IMR-90 (cell line): ENCODE measurements at regions not wholly inside any gene's neighbourhood (a gene's known extent, or its start where the extent isn't known, plus 50 kb on each side); places are given as distances from the start of the nearest gene placed in this dataset.

ENCODE experiments used
- ATAC-seq: fragments of 200-7000 bp; cut with Tn5 transposase; 2 replicates; pipeline ENCODE4 v1.9.1; 2020; ENCODE audit warnings: low read depth, mild to moderate bottlenecking, moderate library complexity
- BruUV-seq: library from RNA; stranded (reverse); fragments of 400-500 nt; replicated peaks from 2 replicates; lab custom pipeline; 2021; lab: Mats Ljungman, UMichigan
- CTCF ChIA-PET: fragments of 300-600 bp; formaldehyde crosslinking; extraction: SDS; loops from one replicate; lab custom pipeline; 2021; ENCODE audit warnings: antibody characterized with exemption; lab: Yijun Ruan, JAX
- POLR2A ChIA-PET: fragments of 300-600 bp; sonication (Branson Sonifier 250); formaldehyde crosslinking; loops from one replicate; lab custom pipeline; 2022; ENCODE audit warnings: antibody characterized with exemption; ENCODE audit not compliant: unreplicated experiment; lab: Charles Lee
- DNase-seq: peaks from one replicate; pipeline ENCODE4 v3.0.0; 2013
- H2AFZ ChIP-seq: replicated peaks from 2 replicates; pipeline ENCODE3; 2013; ENCODE audit warnings: low read length, mild to moderate bottlenecking; ENCODE audit not compliant: poor library complexity
- H2AK5ac ChIP-seq: 2 replicates; pipeline ENCODE4 v1.6.1; 2013; ENCODE audit warnings: low read depth, low read length, inconsistent platforms
- H2AK9ac ChIP-seq: replicated peaks from 2 replicates; pipeline ENCODE3; 2013; ENCODE audit warnings: mild to moderate bottlenecking, low read depth, low read length, moderate library complexity; ENCODE audit not compliant: poor library complexity
- H2BK120ac ChIP-seq: 2 replicates; pipeline ENCODE4 v1.6.1; 2013; ENCODE audit warnings: low read depth, low read length, inconsistent platforms
- H2BK15ac ChIP-seq: 3 replicates; pipeline ENCODE4 v1.6.1; 2013; ENCODE audit warnings: low read depth, low read length, inconsistent platforms
- H2BK20ac ChIP-seq: 2 replicates; pipeline ENCODE4 v1.6.1; 2013; ENCODE audit warnings: low read depth, mild to moderate bottlenecking, inconsistent platforms, low read length, moderate library complexity
- H2BK5ac ChIP-seq: 2 replicates; pipeline ENCODE4 v1.6.1; 2013; ENCODE audit warnings: mild to moderate bottlenecking, low read depth, low read length, inconsistent platforms; ENCODE audit not compliant: poor library complexity, severe bottlenecking
- H3K14ac ChIP-seq: replicated peaks from 2 replicates; pipeline ENCODE4 v1.6.1; 2013; ENCODE audit warnings: low read depth, low read length, inconsistent platforms
- H3K18ac ChIP-seq: 2 replicates; pipeline ENCODE4 v1.6.1; 2013; ENCODE audit warnings: low read depth, low read length, control low read depth
- H3K23ac ChIP-seq: 2 replicates; pipeline ENCODE4 v1.6.1; 2013; ENCODE audit warnings: low read depth, low read length, inconsistent platforms
- H3K27ac ChIP-seq: 2 replicates; pipeline ENCODE4 v1.5.1; 2013; ENCODE audit warnings: mild to moderate bottlenecking, control low read depth, low read length; ENCODE audit not compliant: insufficient read depth
- H3K27me3 ChIP-seq: 2 replicates; pipeline ENCODE4 v1.6.1; 2013; ENCODE audit warnings: low read length; ENCODE audit not compliant: control insufficient read depth, insufficient read depth
- H3K36me3 ChIP-seq: 2 replicates; pipeline ENCODE4 v1.6.1; 2013; ENCODE audit warnings: low read length, mixed read lengths; ENCODE audit not compliant: control insufficient read depth, insufficient read depth
- H3K4ac ChIP-seq: 2 replicates; pipeline ENCODE4 v1.6.1; 2013; ENCODE audit warnings: low read depth, low read length, inconsistent platforms
- H3K4me1 ChIP-seq: 2 replicates; pipeline ENCODE4 v1.6.1; 2013; ENCODE audit warnings: low read length, mixed read lengths; ENCODE audit not compliant: control insufficient read depth, insufficient read depth
- H3K4me2 ChIP-seq: 2 replicates; pipeline ENCODE4 v1.6.1; 2013; ENCODE audit warnings: low read depth, mild to moderate bottlenecking, control low read depth, low read length, moderate library complexity
- H3K4me3 ChIP-seq: 2 replicates; pipeline ENCODE4 v1.5.1; 2013; ENCODE audit warnings: low read depth, mild to moderate bottlenecking, control low read depth, low read length, moderate library complexity; ENCODE audit not compliant: insufficient read depth
- H3K56ac ChIP-seq: 2 replicates; pipeline ENCODE4 v1.6.1; 2013; ENCODE audit warnings: low read length, inconsistent platforms; ENCODE audit not compliant: insufficient read depth; ENCODE audit errors: extremely low read depth
- H3K79me1 ChIP-seq, 2 experiments: 2 replicates each; pipeline ENCODE4 v1.6.1; 2013; ENCODE audit warnings: low read length in 2 of 2, inconsistent platforms in 1 of 2, low read depth in 1 of 2
- H3K9ac ChIP-seq: 2 replicates; pipeline ENCODE4 v1.6.1; 2013; ENCODE audit warnings: low read depth, low read length, control low read depth
- H3K9me1 ChIP-seq: 2 replicates; pipeline ENCODE4 v1.6.1; 2013; ENCODE audit warnings: low read length, inconsistent platforms; ENCODE audit not compliant: insufficient read depth
- H3K9me3 ChIP-seq: 2 replicates; pipeline ENCODE4 v1.6.1; 2013; ENCODE audit warnings: low read length; ENCODE audit not compliant: control insufficient read depth, insufficient read depth
- H4K20me1 ChIP-seq: 2 replicates; pipeline ENCODE4 v1.6.1; 2013; ENCODE audit warnings: low read length, inconsistent platforms; ENCODE audit not compliant: insufficient read depth
- H4K5ac ChIP-seq: 2 replicates; pipeline ENCODE4 v1.6.1; 2013; ENCODE audit warnings: mild to moderate bottlenecking, low read depth, low read length, control low read depth
- H4K8ac ChIP-seq, 2 experiments: 2 replicates each; pipeline ENCODE4 v1.6.1; 2013; ENCODE audit warnings: low read depth in 2 of 2, low read length in 2 of 2, control low read depth in 1 of 2, inconsistent platforms in 1 of 2
- H4K91ac ChIP-seq: 2 replicates; pipeline ENCODE4 v1.6.1; 2013; ENCODE audit warnings: low read depth, low read length, inconsistent platforms; ENCODE audit not compliant: insufficient read depth
- CHD1 ChIP-seq: IDR thresholded peaks from 2 replicates; pipeline ENCODE4 v1.6.1; 2012; ENCODE audit warnings: low read depth, low read length, improper control_type of control experiment
- MXI1 ChIP-seq: IDR thresholded peaks from 2 replicates; pipeline ENCODE4 v1.6.1; 2012; ENCODE audit warnings: low read depth, mild to moderate bottlenecking, low read length, moderate library complexity, borderline replicate concordance
- WGBS, 2 experiments: methylation state at CpG; one replicate each; pipeline versions ENCODE4 v1.1.5 to v1.1.7; 2013; ENCODE audit warnings: missing lambda C conversion rate in 2 of 2; ENCODE audit not compliant: insufficient read length in 1 of 2; ENCODE audit errors: extremely low coverage in 2 of 2; 5-methylcytosine and 5-hydroxymethylcytosine counted together
- dilution Hi-C: fragments of 300-500 bp; cut with HindIII; formaldehyde crosslinking; loops from one replicate; pipeline ENCODE4 v1.14.3; 2018; ENCODE audit warnings: low sequenced_read_pairs; ENCODE audit not compliant: unreplicated experiment
- in situ Hi-C: fragments of 300-500 bp; cut with MboI; formaldehyde crosslinking; loops from 3 replicates; pipeline ENCODE4 v1.14.3; 2019; ENCODE audit warnings: low sequenced_read_pairs, inconsistent platforms, mixed read lengths
- intact Hi-C: fragments of 100-400 bp; cut with micrococcal nuclease; formaldehyde crosslinking; loops from 2 replicates; pipeline ENCODE4 v1.10.0; 2022
- TF ChIP-seq, protein P1 (sequence below): fragments of 150-350 bp; IDR thresholded peaks from 2 replicates; pipeline ENCODE4 v1.6.1; 2016; ENCODE audit warnings: low read depth, mild to moderate bottlenecking, low read length, moderate library complexity, borderline replicate concordance
- TF ChIP-seq, protein P2 (sequence below): fragments of 150-350 bp; IDR thresholded peaks from 2 replicates; pipeline ENCODE4 v1.6.1; 2017; ENCODE audit warnings: mild to moderate bottlenecking, antibody characterized with exemption, low read length, low read depth

DNA sequence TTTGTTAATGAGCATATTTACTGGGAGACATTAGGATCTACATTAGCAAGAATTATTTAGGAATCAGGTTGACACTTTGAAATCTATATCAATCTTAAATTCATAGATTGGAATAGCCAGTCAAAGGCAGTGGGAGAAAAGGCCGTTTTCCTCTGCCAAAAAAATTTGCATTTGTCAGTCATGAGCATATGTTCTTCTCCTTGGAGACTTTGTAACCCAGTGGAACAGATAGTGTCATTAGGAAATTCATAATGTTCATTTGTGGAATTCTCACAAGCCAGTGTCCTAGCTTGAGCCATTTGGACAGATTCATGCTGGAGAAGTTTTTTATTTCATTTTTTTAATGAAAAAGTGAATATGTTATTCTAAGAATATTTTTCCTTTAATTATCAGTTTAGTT is 260.1 kb downstream of the OXSM start:
- WGBS, 2 experiments = no CpG with 5 or more reads among the region's 1 CpG
- in situ Hi-C loops = no loop called here

More for the DNA sequence above, 260.1 kb downstream of the OXSM start:
- Histone ChIP-seq H3K18ac (no peak overlapping the region), H3K27ac (no peak overlapping the region), H2BK20ac (no peak overlapping the region), H3K9ac (no peak overlapping the region), H2BK5ac (no peak overlapping the region), H3K9me3 (peaks cover 3% of the 10 kb centered on the region; the same call in 1 of the 2 replicates), H3K4me2 (no peak overlapping the region), H4K5ac (no peak overlapping the region), H4K20me1 (no peaks in the 10 kb centered on the region), H3K23ac (no peak overlapping the region), H4K91ac (no peak overlapping the region), H3K4me1 (no peaks in the 10 kb centered on the region), H3K9me1 (no peaks in the 10 kb centered on the region), H3K4ac (no peak overlapping the region), H2BK120ac (no peak overlapping the region), H3K27me3 (no peaks in the 10 kb centered on the region), H2AK9ac (no peak overlapping the region), H3K4me3 (no peak overlapping the region), H3K14ac (no peak overlapping the region), H2BK15ac (no peak overlapping the region), H3K56ac (no peak overlapping the region), H4K8ac (no peak overlapping the region), H3K36me3 (no peaks in the 10 kb centered on the region), H2AK5ac (no peak overlapping the region), H3K79me1 (no peaks in the 10 kb centered on the region), H2AFZ (no peak overlapping the region)
- DNase-seq = no peak
- TF ChIP-seq, protein P1, sequence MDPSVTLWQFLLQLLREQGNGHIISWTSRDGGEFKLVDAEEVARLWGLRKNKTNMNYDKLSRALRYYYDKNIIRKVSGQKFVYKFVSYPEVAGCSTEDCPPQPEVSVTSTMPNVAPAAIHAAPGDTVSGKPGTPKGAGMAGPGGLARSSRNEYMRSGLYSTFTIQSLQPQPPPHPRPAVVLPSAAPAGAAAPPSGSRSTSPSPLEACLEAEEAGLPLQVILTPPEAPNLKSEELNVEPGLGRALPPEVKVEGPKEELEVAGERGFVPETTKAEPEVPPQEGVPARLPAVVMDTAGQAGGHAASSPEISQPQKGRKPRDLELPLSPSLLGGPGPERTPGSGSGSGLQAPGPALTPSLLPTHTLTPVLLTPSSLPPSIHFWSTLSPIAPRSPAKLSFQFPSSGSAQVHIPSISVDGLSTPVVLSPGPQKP = no peak
- TF ChIP-seq, protein P2, sequence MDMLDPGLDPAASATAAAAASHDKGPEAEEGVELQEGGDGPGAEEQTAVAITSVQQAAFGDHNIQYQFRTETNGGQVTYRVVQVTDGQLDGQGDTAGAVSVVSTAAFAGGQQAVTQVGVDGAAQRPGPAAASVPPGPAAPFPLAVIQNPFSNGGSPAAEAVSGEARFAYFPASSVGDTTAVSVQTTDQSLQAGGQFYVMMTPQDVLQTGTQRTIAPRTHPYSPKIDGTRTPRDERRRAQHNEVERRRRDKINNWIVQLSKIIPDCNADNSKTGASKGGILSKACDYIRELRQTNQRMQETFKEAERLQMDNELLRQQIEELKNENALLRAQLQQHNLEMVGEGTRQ = no peak
- no peak for TF ChIP-seq CHD1
- no peak for TF ChIP-seq MXI1
- dilution Hi-C loops = no loop called here
- BruUV-seq = no TSS peak
- CTCF ChIA-PET = no interaction called here
- POLR2A ChIA-PET = no interaction called here
- no peak for ATAC-seq
- intact Hi-C loops = no loop called here
